GM12874 (cell line): ENCODE measurements at regions not wholly inside any gene's neighbourhood (a gene's known extent, or its start where the extent isn't known, plus 50 kb on each side); places are given as distances from the start of the nearest gene placed in this dataset.

Source experiments
- TF ChIP-seq, protein P1 (sequence below): IDR thresholded peaks from 2 replicates; pipeline ENCODE4 v1.5.1; 2011; ENCODE audit warnings: low read depth, mild to moderate bottlenecking, control low read depth, low read length, moderate library complexity; ENCODE audit not compliant: insufficient read depth

DNA sequence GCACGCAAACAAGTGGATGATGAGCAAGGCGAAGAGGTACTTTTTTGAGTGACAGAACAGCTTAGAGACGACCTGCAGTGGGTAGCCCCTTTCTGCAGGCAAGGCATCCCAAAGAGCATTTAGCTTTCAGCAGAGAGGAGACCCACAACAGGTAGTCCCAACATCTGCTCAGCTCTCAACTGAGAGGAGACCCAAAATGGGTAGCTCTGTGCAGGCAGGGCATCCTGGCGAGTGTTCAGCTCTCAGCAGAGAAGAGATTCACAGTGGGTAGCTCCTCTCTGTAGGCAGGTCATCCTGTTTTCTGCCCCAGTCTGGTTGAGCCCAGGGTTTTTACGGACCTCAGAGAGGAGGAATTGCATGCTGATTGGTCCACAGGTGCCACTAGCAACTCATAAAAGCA is 2396.1 kb upstream of the C9orf72 start:
- TF ChIP-seq, protein P1, sequence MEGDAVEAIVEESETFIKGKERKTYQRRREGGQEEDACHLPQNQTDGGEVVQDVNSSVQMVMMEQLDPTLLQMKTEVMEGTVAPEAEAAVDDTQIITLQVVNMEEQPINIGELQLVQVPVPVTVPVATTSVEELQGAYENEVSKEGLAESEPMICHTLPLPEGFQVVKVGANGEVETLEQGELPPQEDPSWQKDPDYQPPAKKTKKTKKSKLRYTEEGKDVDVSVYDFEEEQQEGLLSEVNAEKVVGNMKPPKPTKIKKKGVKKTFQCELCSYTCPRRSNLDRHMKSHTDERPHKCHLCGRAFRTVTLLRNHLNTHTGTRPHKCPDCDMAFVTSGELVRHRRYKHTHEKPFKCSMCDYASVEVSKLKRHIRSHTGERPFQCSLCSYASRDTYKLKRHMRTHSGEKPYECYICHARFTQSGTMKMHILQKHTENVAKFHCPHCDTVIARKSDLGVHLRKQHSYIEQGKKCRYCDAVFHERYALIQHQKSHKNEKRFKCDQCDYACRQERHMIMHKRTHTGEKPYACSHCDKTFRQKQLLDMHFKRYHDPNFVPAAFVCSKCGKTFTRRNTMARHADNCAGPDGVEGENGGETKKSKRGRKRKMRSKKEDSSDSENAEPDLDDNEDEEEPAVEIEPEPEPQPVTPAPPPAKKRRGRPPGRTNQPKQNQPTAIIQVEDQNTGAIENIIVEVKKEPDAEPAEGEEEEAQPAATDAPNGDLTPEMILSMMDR, result no peak

DNA sequence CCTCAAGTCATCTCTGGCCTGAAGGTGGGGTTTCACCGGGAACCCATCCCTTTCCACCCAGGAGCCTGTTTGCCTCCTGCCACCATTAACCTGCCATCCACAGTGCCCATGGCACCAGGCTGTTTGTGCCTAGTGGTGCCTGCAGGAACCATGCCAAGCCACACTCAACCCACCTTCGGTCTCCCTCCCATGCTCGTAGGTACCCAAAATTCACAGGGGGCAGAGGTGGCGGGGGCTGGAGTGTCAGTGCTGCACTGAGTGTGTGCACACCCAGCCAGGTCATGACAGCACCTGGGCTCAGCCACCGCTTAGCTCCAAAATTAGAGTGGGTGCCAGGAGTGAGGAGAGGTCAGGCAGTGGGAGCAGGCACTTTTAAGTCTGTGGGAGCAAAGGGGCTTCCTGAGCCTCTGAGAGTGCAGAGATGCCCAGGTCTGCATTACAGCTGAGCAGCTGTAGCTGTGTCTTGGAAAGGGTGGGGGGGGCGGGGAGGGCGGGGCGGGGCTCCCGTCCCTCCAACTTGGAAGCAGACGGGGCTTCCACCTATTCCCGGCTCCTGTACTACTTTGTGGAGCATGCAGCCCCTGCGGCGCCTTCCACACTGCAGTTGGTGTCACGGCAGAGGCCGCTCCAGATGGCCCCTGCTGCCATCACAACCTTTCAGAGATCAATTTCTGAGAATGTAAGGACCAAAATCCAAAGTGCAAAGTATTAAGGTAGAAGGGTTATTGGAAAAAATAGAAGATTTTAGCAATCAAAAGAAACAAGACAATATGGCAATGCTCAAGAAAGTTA is 2396.8 kb upstream of the C9orf72 start:
- TF ChIP-seq, protein P1, result no peak

DNA sequence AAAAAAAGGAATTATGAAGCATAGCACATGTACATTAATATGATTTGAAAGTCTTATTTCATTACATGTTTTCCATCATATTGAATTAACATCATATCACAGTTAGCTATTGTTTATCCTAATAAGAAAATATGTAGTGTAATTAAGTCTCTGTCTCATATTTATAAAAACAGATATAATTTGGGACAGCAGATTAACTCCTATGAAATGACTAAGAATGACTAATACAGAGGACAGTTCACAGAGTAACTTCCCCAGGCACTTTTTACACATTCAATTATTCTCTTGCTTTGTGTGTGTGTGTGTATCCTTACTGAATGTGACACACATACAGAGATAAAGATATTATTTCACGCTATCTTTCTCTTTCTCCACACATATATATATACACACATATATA is 2400.9 kb upstream of the C9orf72 start:
- TF ChIP-seq, protein P1, result no peak

DNA sequence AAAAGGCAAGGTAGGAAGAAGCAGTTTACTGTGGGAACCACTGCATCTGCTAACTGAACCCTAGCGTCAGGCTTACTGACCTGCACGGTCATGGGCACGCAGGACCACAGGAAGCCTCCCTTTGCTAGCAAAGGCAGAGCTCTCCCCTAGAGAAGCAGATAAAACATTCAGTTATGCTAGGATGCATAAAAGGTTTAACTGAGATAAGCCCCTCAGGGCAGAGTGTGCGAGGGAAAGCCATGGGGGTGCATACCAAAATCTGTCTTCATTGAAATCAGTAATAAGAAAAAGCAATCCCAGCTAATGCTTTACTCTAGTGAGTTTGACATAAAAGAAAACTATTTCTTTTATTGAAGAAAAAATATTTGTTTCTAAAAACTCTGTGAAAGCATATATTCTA is 2403.7 kb upstream of the C9orf72 start:
- TF ChIP-seq, protein P1, result no peak

DNA sequence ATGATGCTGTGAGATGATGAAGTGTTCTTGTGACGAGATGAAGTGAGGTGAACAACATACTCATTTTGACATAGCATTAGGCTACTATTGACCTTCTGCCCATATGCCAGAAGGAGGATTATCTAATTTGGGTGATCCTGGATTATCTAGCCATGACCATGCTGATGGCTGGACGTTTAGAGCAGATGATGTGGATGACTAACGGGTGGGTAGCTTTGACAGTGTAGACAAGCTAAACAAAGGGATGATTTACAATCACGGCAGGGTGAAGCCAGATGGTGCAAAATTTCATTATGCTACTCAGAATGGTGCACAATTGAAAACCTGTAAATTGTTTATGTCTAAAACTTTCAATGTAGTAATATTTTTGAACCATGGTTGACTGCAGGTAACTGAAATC is 2403.4 kb upstream of the ACO1 start:
- TF ChIP-seq, protein P1, result no peak

DNA sequence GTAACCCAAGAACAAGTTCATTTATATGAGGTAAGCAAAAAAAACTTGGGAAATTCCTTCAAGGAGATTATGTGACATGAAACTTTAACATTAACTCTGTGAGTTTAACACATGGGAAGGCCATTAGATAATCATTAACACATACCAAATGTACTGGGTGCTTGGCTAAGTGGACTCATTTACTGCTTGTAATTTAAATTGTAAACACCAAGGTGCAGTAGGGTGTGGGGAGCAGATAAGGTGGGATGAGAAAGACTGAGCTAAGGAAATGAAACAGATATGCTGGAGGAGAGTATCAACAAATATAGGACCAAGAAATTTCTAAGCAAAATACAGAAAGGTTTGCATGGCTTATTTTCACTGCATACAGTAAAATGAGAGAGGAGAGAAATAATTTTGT is 2384.8 kb upstream of the ACO1 start:
- TF ChIP-seq, protein P1, result no peak

DNA sequence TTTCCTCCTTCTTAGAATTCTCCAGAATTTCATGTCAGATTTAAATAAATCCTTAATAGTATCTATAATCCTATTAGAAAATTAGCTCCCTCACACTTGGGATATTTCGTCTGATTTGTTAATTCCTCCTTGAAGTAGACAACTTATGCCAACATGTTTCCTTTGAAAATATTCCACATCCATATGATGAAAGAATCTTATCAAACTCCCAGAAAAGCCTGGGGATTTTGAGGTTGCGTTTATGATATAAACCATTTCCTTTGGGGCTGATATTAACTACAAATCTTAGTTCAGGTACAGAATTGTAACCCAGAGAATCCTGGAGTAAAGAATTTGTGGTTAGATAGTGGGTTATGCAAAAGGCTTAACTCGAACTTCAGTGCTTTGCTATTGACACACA is 2373.8 kb upstream of the ACO1 start:
- TF ChIP-seq, protein P1, result no peak
